HepG2 (cell line): ENCODE measurements at regions not wholly inside any gene's neighbourhood (a gene's known extent, or its start where the extent isn't known, plus 50 kb on each side); places are given as distances from the start of the nearest gene placed in this dataset.
"Not testable (repeated sequence)": the region's sequence is repeated elsewhere in the genome, so short reads cannot be mapped to it uniquely, and the experiment has no call there.

Experiments
- ATAC-seq: fragments of 200-7000 bp; cut with Tn5 transposase; 3 replicates; pipeline ENCODE4 v1.9.1; 2020; ENCODE audit warnings: mild to moderate bottlenecking, moderate library complexity
- BruUV-seq: library from RNA; stranded (reverse); fragments of 400-500 nt; replicated peaks from 2 replicates; lab custom pipeline; 2021; lab: Mats Ljungman, UMichigan
- CTCF ChIA-PET: fragments of 300-600 bp; formaldehyde crosslinking; extraction: SDS; loops from one replicate; lab custom pipeline; 2021; ENCODE audit warnings: low total read pairs, inconsistent platforms, low intra/inter-chr PET ratio; lab: Yijun Ruan, JAX
- POLR2A ChIA-PET: fragments of 350-600 bp; sonication (Branson Sonifier 250); formaldehyde crosslinking; loops from one replicate; lab custom pipeline; 2020; ENCODE audit warnings: antibody characterized with exemption, inconsistent platforms; lab: Yijun Ruan, JAX
- DNase-seq: peaks from one replicate; pipeline ENCODE4 v3.0.0-alpha.2; 2015; ENCODE audit warnings: low spot score
- FAIRE-seq: peaks from 3 replicates; lab custom pipeline; 2011; peaks lifted over from hg19 to GRCh38; lab: Jason Lieb, UNC
- H2AFZ ChIP-seq: one replicate; pipeline ENCODE4 v1.6.1; 2011; ENCODE audit warnings: low read length, inconsistent platforms
- H3K27ac ChIP-seq: fragments of 300-600 bp; 3 replicates; pipeline ENCODE4 v1.8.0; 2011; ENCODE audit warnings: mixed run types, mild to moderate bottlenecking, mixed read lengths, low read length, inconsistent platforms; ENCODE audit not compliant: insufficient read depth; ENCODE audit errors: extremely low read length
- H3K27me3 ChIP-seq, 2 experiments: fragments of 200-600 bp in 1 of 2; 2 replicates in 1 of 2; 3 replicates in 1 of 2; pipeline versions ENCODE4 v1.6.0 to v1.8.0; 2011; ENCODE audit warnings: low read length in 2 of 2, mild to moderate bottlenecking in 2 of 2, moderate library complexity in 2 of 2, inconsistent platforms in 1 of 2; ENCODE audit not compliant: insufficient read depth in 2 of 2, control insufficient read depth in 1 of 2
- H3K36me3 ChIP-seq, 2 experiments: fragments of 200-600 bp in 1 of 2; replicated peaks in 1 of 2; 2 replicates in 1 of 2; 3 replicates in 1 of 2; pipeline versions ENCODE4 v1.5.1 to v1.8.0; 2011; ENCODE audit warnings: low read length in 2 of 2, inconsistent platforms in 1 of 2; ENCODE audit not compliant: insufficient read depth in 2 of 2, control insufficient read depth in 1 of 2
- H3K4me1 ChIP-seq: 2 replicates; pipeline ENCODE4 v1.5.1; 2012; ENCODE audit warnings: low read length, inconsistent platforms; ENCODE audit not compliant: insufficient read depth
- H3K4me2 ChIP-seq: 2 replicates; pipeline ENCODE4 v1.6.0; 2011; ENCODE audit warnings: low read depth, low read length, inconsistent platforms
- H3K4me3 ChIP-seq, 3 experiments: fragments of 200-600 bp in 1 of 3; sonication (generic), shearing (Covaris generic) in 1 of 3; replicated peaks in 1 of 3; 2 replicates each; pipeline ENCODE4 v1.5.1; 2011 to 2016; ENCODE audit warnings: low read length in 3 of 3, inconsistent platforms in 2 of 3, low read depth in 2 of 3, mild to moderate bottlenecking in 2 of 3, control low read depth in 1 of 3, mixed read lengths in 1 of 3; ENCODE audit not compliant: insufficient read depth in 1 of 3
- H3K79me2 ChIP-seq: one replicate; pipeline ENCODE4 v1.6.1; 2011; ENCODE audit warnings: low read length, inconsistent platforms; ENCODE audit not compliant: insufficient read depth
- H3K9ac ChIP-seq: 2 replicates; pipeline ENCODE4 v1.6.0; 2011; ENCODE audit warnings: mild to moderate bottlenecking, low read depth, low read length, inconsistent platforms; ENCODE audit not compliant: insufficient read depth
- H3K9me3 ChIP-seq: 2 replicates; pipeline ENCODE4 v1.5.1; 2012; ENCODE audit warnings: mild to moderate bottlenecking, low read length
- H4K20me1 ChIP-seq: 2 replicates; pipeline ENCODE4 v1.6.0; 2011; ENCODE audit warnings: inconsistent platforms, mild to moderate bottlenecking, low read length, moderate library complexity; ENCODE audit not compliant: insufficient read depth
- CEBPB ChIP-seq: IDR thresholded peaks from 2 replicates; pipeline ENCODE4 v1.6.1; 2011; ENCODE audit warnings: low read depth, low read length, improper control_type of control experiment, borderline replicate concordance
- GPN1 ChIP-seq: sonication (generic); formaldehyde crosslinking; IDR thresholded peaks from 2 replicates; pipeline ENCODE4 v1.5.1; 2020; ENCODE audit warnings: missing genetic modification reagents, borderline replicate concordance
- TBL1XR1 ChIP-seq: fragments of 150-350 bp; IDR thresholded peaks from 2 replicates; pipeline ENCODE4 v1.6.1; 2014; ENCODE audit warnings: borderline replicate concordance, low read length; ENCODE audit not compliant: partially characterized antibody
- ZC3H13 ChIP-seq: sonication (generic); formaldehyde crosslinking; IDR thresholded peaks from 2 replicates; pipeline ENCODE4 v1.8.1; 2023; ENCODE audit warnings: mild to moderate bottlenecking, missing genetic modification reagents, moderate library complexity
- ZNF260 ChIP-seq: sonication (generic); formaldehyde crosslinking; IDR thresholded peaks from 2 replicates; pipeline ENCODE4 v1.4.0; 2020; ENCODE audit warnings: missing genetic modification reagents, low read depth, mild to moderate bottlenecking, borderline replicate concordance
- ZNF446 ChIP-seq: sonication (generic); formaldehyde crosslinking; IDR thresholded peaks from 2 replicates; pipeline ENCODE4 v1.5.0; 2020; ENCODE audit warnings: mild to moderate bottlenecking, missing genetic modification reagents
- WGBS: methylation state at CpG from one replicate; pipeline ENCODE4 v1.1.6; 2017; ENCODE audit warnings: low lambda C conversion rate; 5-methylcytosine and 5-hydroxymethylcytosine counted together
- in situ Hi-C: cut with HindIII; loops from 2 replicates; pipeline ENCODE4 v1.10.0; 2017; ENCODE audit warnings: low pct_unique_long_range_greater_than_20kb; ENCODE audit not compliant: extremely low pct_ligation_motif_present
- intact Hi-C: fragments of 100-400 bp; cut with micrococcal nuclease; formaldehyde crosslinking; loops from one replicate; pipeline ENCODE4 v1.10.0; 2022; ENCODE audit not compliant: unreplicated experiment

- Histone ChIP-seq H3K36me3 (no peaks in the 10 kb centered on the region), H3K4me1 (no peaks in the 10 kb centered on the region), H3K9me3 (no peaks in the 10 kb centered on the region), H2AFZ (no peak overlapping the region), H3K4me3 (no peak overlapping the region), H3K27me3 (no peaks in the 10 kb centered on the region), H3K4me2 (no peak overlapping the region), H3K9ac (no peak overlapping the region), H3K79me2 (no peaks in the 10 kb centered on the region), H4K20me1 (no peaks in the 10 kb centered on the region), H3K27ac (no peak overlapping the region)
- intact Hi-C loops (no loop called here), in situ Hi-C loops (no loop called here)
- ChIA-PET POLR2A (no interaction called here), CTCF (no interaction called here)
- ATAC-seq (no peak), FAIRE-seq (no peak), DNase-seq (no peak)
- no TSS peak for BruUV-seq
- TF ChIP-seq CEBPB (no peak), GPN1 (CRISPR knock-in tag) (no peak), ZNF260 (CRISPR knock-in tag) (no peak), ZNF446 (CRISPR knock-in tag) (no peak), ZC3H13 (no peak), TBL1XR1 (no peak)
- 47% methylated on average over 1 of the region's 1 CpG for WGBS
Observed at GRCh38 chrX:43283187-43283586, 372.9 kb upstream of the MAOA start.

GRCh38 chrX:43311625-43312024 is 344.5 kb upstream of the MAOA start:
- H3K36me3 ChIP-seq, FAIRE-seq, DNase-seq, H3K79me2 ChIP-seq, H4K20me1 ChIP-seq, H3K4me3 ChIP-seq, H2AFZ ChIP-seq, H3K27me3 ChIP-seq, H3K9ac ChIP-seq, H3K27ac ChIP-seq, BruUV-seq, in situ Hi-C loops, H3K9me3 ChIP-seq, CTCF ChIA-PET, POLR2A ChIA-PET, ATAC-seq: not testable (repeated sequence)
- intact Hi-C loops, result loop anchor here (10.0 kb wide), 1 partner anchor 87 kb away; no protein-coding TSS in a partner anchor
- peaks cover 27% of the 10 kb centered on the region for H3K4me1 ChIP-seq
- 14% methylated on average over 4 of the region's 4 CpGs for WGBS
- peak overlapping the region; percentile 27; the same call in 1 of the 2 replicates for H3K4me2 ChIP-seq
